Smooth muscle cell (in vitro differentiated cells): ENCODE measurements at regions not wholly inside any gene's neighbourhood (a gene's known extent, or its start where the extent isn't known, plus 50 kb on each side); places are given as distances from the start of the nearest gene placed in this dataset.

ENCODE experiments used
- DNase-seq: peaks from one replicate; lab custom pipeline; 2025; ENCODE audit not compliant: unreplicated experiment; lab: John Stamatoyannopoulos, UW
- H2AFZ ChIP-seq: fragments of 200-600 bp; sonication (generic); 2 replicates; pipeline ENCODE4 v1.6.0; 2016; ENCODE audit warnings: antibody characterized with exemption, low read depth, mild to moderate bottlenecking
- H3F3A ChIP-seq: fragments of 200-600 bp; sonication (generic); 2 replicates; pipeline ENCODE4 v1.6.0; 2017; ENCODE audit warnings: antibody characterized with exemption, low read depth
- H3K27ac ChIP-seq: fragments of 200-600 bp; sonication (generic); 2 replicates; pipeline ENCODE4 v1.5.1; 2016; ENCODE audit warnings: low read depth, mild to moderate bottlenecking
- H3K27me3 ChIP-seq: fragments of 200-600 bp; sonication (generic); 2 replicates; pipeline ENCODE4 v1.6.1; 2016; ENCODE audit warnings: low read depth, mild to moderate bottlenecking
- H3K36me3 ChIP-seq: fragments of 200-600 bp; sonication (generic); 2 replicates; pipeline ENCODE4 v1.5.1; 2016; ENCODE audit warnings: low read depth
- H3K4me1 ChIP-seq: fragments of 200-600 bp; sonication (generic); 2 replicates; pipeline ENCODE4 v1.5.1; 2016; ENCODE audit warnings: low read depth
- H3K4me2 ChIP-seq: fragments of 200-600 bp; sonication (generic); 2 replicates; pipeline ENCODE4 v1.6.0; 2016; ENCODE audit warnings: mild to moderate bottlenecking
- H3K4me3 ChIP-seq: fragments of 200-600 bp; sonication (generic); 2 replicates; pipeline ENCODE4 v1.5.1; 2016; ENCODE audit warnings: mild to moderate bottlenecking
- H3K79me2 ChIP-seq: fragments of 200-600 bp; sonication (generic); 2 replicates; pipeline ENCODE4 v1.6.0; 2016; ENCODE audit warnings: low read depth, mild to moderate bottlenecking
- H3K9ac ChIP-seq: fragments of 200-600 bp; sonication (generic); 2 replicates; pipeline ENCODE4 v1.6.0; 2016; ENCODE audit warnings: low read depth
- H3K9me3 ChIP-seq: fragments of 200-600 bp; sonication (generic); replicated peaks from 2 replicates; pipeline ENCODE4 v1.5.1; 2016; ENCODE audit warnings: low read depth
- H4K20me1 ChIP-seq: fragments of 200-600 bp; sonication (generic); 2 replicates; pipeline ENCODE4 v1.6.0; 2016; ENCODE audit warnings: low read depth
- WGBS: methylation state at CpG from one replicate; pipeline ENCODE4 v1.1.7; 2016; ENCODE audit warnings: low lambda C conversion rate; 5-methylcytosine and 5-hydroxymethylcytosine counted together
- TF ChIP-seq, protein P1 (sequence below): fragments of 200-600 bp; sonication (generic); IDR thresholded peaks from 2 replicates; pipeline ENCODE4 v1.5.1; 2017; ENCODE audit warnings: borderline replicate concordance, mild to moderate bottlenecking, antibody characterized with exemption; ENCODE audit not compliant: insufficient read depth, poor library complexity, severe bottlenecking

- WGBS = 69% methylated on average over 8 of the region's 8 CpGs
- peaks cover 36% of the 10 kb centered on the region for H3K4me1 ChIP-seq
- no peak overlapping the region for H3K4me2 ChIP-seq
- no peaks in the 10 kb centered on the region for H3K27me3 ChIP-seq
- H3F3A ChIP-seq = peaks cover 13% of the 10 kb centered on the region
- H3K36me3 ChIP-seq = no peaks in the 10 kb centered on the region
- no peak overlapping the region for H3K4me3 ChIP-seq
- no peak for DNase-seq
- H3K9me3 ChIP-seq = no peaks in the 10 kb centered on the region
- H3K27ac ChIP-seq = peak overlapping the region; percentile 72
- H3K9ac ChIP-seq = peak overlapping the region; percentile 23
- TF ChIP-seq, protein P1, sequence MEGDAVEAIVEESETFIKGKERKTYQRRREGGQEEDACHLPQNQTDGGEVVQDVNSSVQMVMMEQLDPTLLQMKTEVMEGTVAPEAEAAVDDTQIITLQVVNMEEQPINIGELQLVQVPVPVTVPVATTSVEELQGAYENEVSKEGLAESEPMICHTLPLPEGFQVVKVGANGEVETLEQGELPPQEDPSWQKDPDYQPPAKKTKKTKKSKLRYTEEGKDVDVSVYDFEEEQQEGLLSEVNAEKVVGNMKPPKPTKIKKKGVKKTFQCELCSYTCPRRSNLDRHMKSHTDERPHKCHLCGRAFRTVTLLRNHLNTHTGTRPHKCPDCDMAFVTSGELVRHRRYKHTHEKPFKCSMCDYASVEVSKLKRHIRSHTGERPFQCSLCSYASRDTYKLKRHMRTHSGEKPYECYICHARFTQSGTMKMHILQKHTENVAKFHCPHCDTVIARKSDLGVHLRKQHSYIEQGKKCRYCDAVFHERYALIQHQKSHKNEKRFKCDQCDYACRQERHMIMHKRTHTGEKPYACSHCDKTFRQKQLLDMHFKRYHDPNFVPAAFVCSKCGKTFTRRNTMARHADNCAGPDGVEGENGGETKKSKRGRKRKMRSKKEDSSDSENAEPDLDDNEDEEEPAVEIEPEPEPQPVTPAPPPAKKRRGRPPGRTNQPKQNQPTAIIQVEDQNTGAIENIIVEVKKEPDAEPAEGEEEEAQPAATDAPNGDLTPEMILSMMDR = no peak
- peaks cover 3% of the 10 kb centered on the region for H3K79me2 ChIP-seq
- no peaks in the 10 kb centered on the region for H4K20me1 ChIP-seq
- no peak overlapping the region for H2AFZ ChIP-seq
These were observed 228.9 kb upstream of the CAND1 start for GRCh38 chr12:67039995-67040860.

DNA sequence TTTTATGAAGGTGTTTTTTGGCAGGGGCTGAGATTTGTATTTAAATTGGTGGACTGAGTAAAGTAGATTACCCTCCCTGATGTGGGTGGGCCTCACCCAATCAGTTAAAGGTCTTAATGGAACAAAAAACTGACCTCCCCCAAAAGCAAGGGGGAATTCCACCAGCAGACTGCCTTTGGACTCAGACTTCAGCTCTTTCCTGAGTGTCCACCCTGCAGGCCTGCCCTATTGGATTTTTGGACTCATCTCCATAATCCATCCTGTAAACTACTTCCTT is 228.4 kb upstream of the CAND1 start:
- Histone ChIP-seq H3K4me3 (no peak overlapping the region), H3K27me3 (no peaks in the 10 kb centered on the region), H2AFZ (no peak overlapping the region), H3K9ac (no peak overlapping the region), H4K20me1 (no peaks in the 10 kb centered on the region), H3K79me2 (peaks cover 3% of the 10 kb centered on the region), H3K36me3 (no peaks in the 10 kb centered on the region), H3K9me3 (no peaks in the 10 kb centered on the region), H3F3A (peaks cover 13% of the 10 kb centered on the region), H3K27ac (peak overlapping the region; percentile 72), H3K4me1 (peaks cover 31% of the 10 kb centered on the region), H3K4me2 (no peak overlapping the region)
- no peak for DNase-seq
- TF ChIP-seq, protein P1 = no peak

- Histone ChIP-seq H3K79me2 (peaks cover 3% of the 10 kb centered on the region), H3K27ac (peak overlapping the region; percentile 72)
These were observed 226.4 kb upstream of the CAND1 start for GRCh38 chr12:67042697-67043131.

More at GRCh38 chr12:67042697-67043131, 226.4 kb upstream of the CAND1 start:
- Histone ChIP-seq H4K20me1 (no peaks in the 10 kb centered on the region), H3K36me3 (no peaks in the 10 kb centered on the region), H3K27me3 (peaks cover 6% of the 10 kb centered on the region), H3K4me3 (no peak overlapping the region), H2AFZ (no peak overlapping the region), H3K4me2 (peak overlapping the region; percentile 17), H3K9me3 (no peaks in the 10 kb centered on the region), H3K9ac (no peak overlapping the region), H3F3A (peaks cover 13% of the 10 kb centered on the region), H3K4me1 (peaks cover 30% of the 10 kb centered on the region)
- WGBS = 52% methylated on average over 2 of the region's 2 CpGs
- DNase-seq = no peak
- TF ChIP-seq, protein P1 = no peak
